ENCODE measurements at regions not wholly inside any gene's neighbourhood (a gene's known extent, or its start where the extent isn't known, plus 50 kb on each side); places are given as distances from the start of the nearest gene placed in this dataset.

GRCh38 chr1:37262439-37263170 is 211.8 kb upstream of the ZC3H12A start:
- DNase-seq (no peak), ATAC-seq (ENCODE audit: low read depth in 2 of 2) (no peak)
- H3K9me3 Mint-ChIP-seq, result peaks cover 3 to 13% (median 9%) of the 10 kb centered on the region in 7 donors
- H3K36me3 Mint-ChIP-seq, result peaks cover 6 to 16% of the 10 kb centered on the region in 2 donors
- no peak overlapping the region for H3K27ac Mint-ChIP-seq
- H3K4me3 Mint-ChIP-seq, result no peak overlapping the region
- H3K27me3 Mint-ChIP-seq, result peaks cover 47 to 77% (median 71%) of the 10 kb centered on the region in 3 donors
- H3K4me1 Mint-ChIP-seq, result peaks cover 0 to 6% (median 0%) of the 10 kb centered on the region in 3 donors

- peaks cover 0 to 8% of the 10 kb centered on the region in 2 donors for H3K36me3 Mint-ChIP-seq
- peaks cover 47 to 59% (median 48%) of the 10 kb centered on the region in 3 donors for H3K27me3 Mint-ChIP-seq
- H3K4me1 Mint-ChIP-seq, result peaks cover 0 to 6% (median 0%) of the 10 kb centered on the region in 3 donors
- H3K27ac Mint-ChIP-seq, result no peak overlapping the region
- DNase-seq (no peak), ATAC-seq (ENCODE audit: low read depth in 2 of 2) (no peak)
- peaks cover 0 to 9% (median 4%) of the 10 kb centered on the region in 7 donors for H3K9me3 Mint-ChIP-seq
- H3K4me3 Mint-ChIP-seq, result no peak overlapping the region
These were observed 209.2 kb upstream of the ZC3H12A start for GRCh38 chr1:37265156-37265555.

DNA sequence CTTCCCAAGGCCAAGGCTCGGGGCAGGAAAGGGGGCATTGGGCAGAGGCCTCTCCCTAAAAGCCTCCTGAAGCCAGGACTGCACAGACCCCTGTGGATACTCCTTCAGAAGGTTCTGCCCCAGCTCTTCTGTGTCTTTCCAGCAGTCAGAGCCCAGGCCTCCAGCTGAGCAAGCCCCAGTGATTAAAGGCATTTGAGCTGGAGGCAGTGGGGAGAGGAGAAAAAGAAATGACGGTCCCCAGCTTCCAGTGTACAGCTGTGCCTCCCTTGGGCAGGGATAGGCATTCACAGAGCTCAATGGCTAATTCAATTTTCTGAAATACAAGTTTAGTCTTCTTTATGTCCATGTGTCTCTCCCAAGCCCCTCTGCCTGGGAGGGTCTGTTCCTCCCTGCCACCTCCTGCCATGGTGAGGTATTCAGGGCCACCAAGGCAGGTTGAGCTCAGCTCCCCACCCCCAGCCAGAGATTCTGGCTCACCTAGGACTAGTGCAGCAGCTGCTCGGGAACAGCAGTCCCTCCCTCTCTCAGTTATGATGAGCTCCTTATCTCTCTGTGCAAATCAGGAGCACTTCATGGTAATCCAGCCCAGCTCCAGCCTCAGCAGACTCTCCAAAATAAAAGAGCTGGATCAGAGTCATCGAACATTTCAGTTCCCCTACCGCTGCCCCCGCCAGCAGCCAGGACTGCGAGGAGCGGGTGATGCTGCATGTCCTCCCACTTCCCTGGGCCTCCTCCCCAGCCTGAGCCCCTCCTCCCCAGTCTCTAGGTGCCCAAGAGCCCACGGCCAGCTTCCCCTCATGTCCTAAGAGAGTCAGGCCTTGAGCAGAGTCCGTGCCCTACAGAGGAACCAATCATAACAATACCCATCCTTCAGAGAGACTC is 208.4 kb upstream of the ZC3H12A start:
- peaks cover 0 to 8% of the 10 kb centered on the region in 2 donors for H3K36me3 Mint-ChIP-seq
- no peak for ATAC-seq (ENCODE audit: low read depth in 2 of 2)

DNA sequence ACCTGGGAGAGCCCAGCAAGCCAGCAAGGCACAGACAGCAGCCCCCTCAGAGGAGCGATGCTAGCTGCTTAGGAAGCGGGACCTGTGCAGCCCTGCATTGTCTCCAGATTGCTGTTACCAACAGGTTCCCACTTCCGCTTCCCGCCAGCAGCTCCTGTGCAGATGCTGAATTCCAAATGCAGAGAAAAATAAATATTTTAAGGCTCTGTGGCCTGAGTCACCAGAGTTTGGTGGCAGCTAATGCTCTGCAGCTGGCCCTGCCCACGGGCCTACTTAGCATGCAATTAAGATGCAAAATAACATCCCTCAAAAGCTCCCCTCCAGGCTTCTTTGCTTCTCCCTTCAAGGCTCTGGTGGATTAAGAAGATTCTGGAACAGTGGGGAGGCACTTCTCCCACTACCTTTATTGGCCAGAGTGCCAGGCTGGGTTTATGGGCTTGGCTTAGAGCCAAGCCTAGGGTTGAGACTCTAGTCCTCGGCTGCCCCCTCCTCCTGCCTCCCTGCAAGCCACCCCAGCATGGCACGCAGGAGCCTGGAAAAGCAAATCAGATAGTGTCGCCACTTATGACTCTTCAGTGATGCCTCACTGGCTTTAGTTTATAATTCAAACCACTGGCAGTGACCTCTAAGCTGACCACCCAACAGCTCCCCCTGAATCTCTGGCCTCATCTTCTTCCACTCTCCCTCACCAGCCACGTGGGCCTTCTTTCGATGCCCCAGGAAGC is 207.1 kb upstream of the ZC3H12A start:
- H3K36me3 Mint-ChIP-seq, result peaks cover 0 to 8% of the 10 kb centered on the region in 2 donors
- H3K4me3 Mint-ChIP-seq, result no peak overlapping the region
- peaks cover 0 to 9% (median 4%) of the 10 kb centered on the region in 7 donors for H3K9me3 Mint-ChIP-seq
- H3K27me3 Mint-ChIP-seq, result peaks cover 31 to 56% (median 50%) of the 10 kb centered on the region in 3 donors
- peaks cover 0 to 6% (median 0%) of the 10 kb centered on the region in 3 donors for H3K4me1 Mint-ChIP-seq
- ATAC-seq (ENCODE audit: low read depth in 2 of 2) (no peak), DNase-seq (no peak)
- no peak overlapping the region for H3K27ac Mint-ChIP-seq

More for the DNA sequence above, 208.4 kb upstream of the ZC3H12A start:
- DNase-seq, result no peak
- H3K4me3 Mint-ChIP-seq, result peak overlapping the region in 1 of 8 donors; percentile 35
- peaks cover 39 to 56% (median 56%) of the 10 kb centered on the region in 3 donors for H3K27me3 Mint-ChIP-seq
- H3K27ac Mint-ChIP-seq, result no peak overlapping the region
- peaks cover 0 to 6% (median 0%) of the 10 kb centered on the region in 3 donors for H3K4me1 Mint-ChIP-seq
- peaks cover 0 to 9% (median 4%) of the 10 kb centered on the region in 7 donors for H3K9me3 Mint-ChIP-seq

DNA sequence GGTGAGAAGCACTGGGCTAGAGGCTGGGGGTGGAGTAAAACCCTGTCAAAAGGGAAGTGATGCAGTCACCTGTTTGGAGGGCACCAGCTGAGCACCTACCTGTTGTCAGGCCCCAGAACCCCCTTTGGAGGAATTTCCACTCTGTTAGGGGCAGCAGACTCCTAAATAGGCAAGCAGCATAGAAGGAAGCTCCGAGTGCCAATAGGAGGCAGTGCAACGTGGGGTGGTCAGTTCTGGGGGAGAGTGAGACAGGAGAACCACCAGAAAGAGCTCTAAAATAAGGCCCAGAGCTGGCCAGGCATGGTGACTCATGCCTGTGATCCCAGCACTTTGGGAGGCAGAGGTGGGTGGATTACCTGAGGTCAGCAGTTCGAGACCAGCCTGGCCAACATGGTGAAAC is 203.7 kb upstream of the ZC3H12A start:
- no peaks in the 10 kb centered on the region for H3K9me3 Mint-ChIP-seq
- peaks cover 18 to 41% (median 39%) of the 10 kb centered on the region in 3 donors for H3K27me3 Mint-ChIP-seq
- no peak overlapping the region for H3K27ac Mint-ChIP-seq
- peaks cover 0 to 6% (median 0%) of the 10 kb centered on the region in 3 donors for H3K4me1 Mint-ChIP-seq
- no peak for ATAC-seq (ENCODE audit: low read depth in 2 of 2)
- H3K4me3 Mint-ChIP-seq, result no peak overlapping the region
- H3K36me3 Mint-ChIP-seq, result peaks cover 0 to 2% of the 10 kb centered on the region in 2 donors
- no peak for DNase-seq

DNA sequence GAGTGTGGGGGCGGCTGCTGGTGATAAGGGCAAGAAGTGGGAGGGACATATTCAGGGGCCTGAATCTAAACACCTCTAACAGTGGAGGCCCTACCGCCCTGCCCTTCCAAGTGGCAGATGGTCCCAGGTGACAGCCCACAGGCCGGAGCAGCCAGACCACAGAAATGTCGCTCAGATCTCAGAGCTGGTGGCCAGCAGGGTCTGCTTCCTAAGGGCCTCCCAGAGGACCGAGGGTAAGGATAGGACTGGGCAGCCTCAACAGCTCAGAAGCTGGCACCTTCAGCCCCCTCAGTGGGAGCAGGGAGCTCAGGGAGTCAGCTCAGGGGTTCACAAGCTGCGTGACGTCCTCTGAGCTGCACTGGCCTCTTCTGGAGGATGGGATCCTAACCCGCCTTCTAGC is 201.8 kb upstream of the ZC3H12A start:
- H3K4me3 Mint-ChIP-seq, result peak overlapping the region in 1 of 8 donors; percentile 1
- no peaks in the 10 kb centered on the region for H3K9me3 Mint-ChIP-seq
- H3K27ac Mint-ChIP-seq, result no peak overlapping the region
- H3K27me3 Mint-ChIP-seq, result peaks cover 18 to 45% (median 40%) of the 10 kb centered on the region in 3 donors
- H3K36me3 Mint-ChIP-seq, result peaks cover 0 to 4% of the 10 kb centered on the region in 2 donors
- ATAC-seq (ENCODE audit: low read depth in 2 of 2), result no peak
- no peak for DNase-seq
- no peaks in the 10 kb centered on the region for H3K4me1 Mint-ChIP-seq

GRCh38 chr1:37274486-37274885 is 199.9 kb upstream of the ZC3H12A start:
- Mint-ChIP-seq H3K9me3 (peaks cover 0 to 8% (median 6%) of the 10 kb centered on the region in 7 donors), H3K27me3 (peaks cover 11 to 59% (median 59%) of the 10 kb centered on the region in 3 donors), H3K36me3 (peaks cover 4 to 8% of the 10 kb centered on the region in 2 donors), H3K27ac (no peak overlapping the region), H3K4me3 (no peak overlapping the region), H3K4me1 (no peaks in the 10 kb centered on the region)
- DNase-seq (no peak), ATAC-seq (ENCODE audit: low read depth in 2 of 2) (no peak)

- Mint-ChIP-seq H3K9me3 (peaks cover 1 to 14% (median 12%) of the 10 kb centered on the region in 7 donors), H3K4me1 (no peaks in the 10 kb centered on the region), H3K27ac (no peak overlapping the region), H3K36me3 (peaks cover 10 to 14% of the 10 kb centered on the region in 2 donors), H3K27me3 (peaks cover 15 to 65% (median 65%) of the 10 kb centered on the region in 3 donors), H3K4me3 (no peak overlapping the region)
- DNase-seq (no peak), ATAC-seq (ENCODE audit: low read depth in 2 of 2) (no peak)
These were observed 199.3 kb upstream of the ZC3H12A start for GRCh38 chr1:37274938-37275631.

DNA sequence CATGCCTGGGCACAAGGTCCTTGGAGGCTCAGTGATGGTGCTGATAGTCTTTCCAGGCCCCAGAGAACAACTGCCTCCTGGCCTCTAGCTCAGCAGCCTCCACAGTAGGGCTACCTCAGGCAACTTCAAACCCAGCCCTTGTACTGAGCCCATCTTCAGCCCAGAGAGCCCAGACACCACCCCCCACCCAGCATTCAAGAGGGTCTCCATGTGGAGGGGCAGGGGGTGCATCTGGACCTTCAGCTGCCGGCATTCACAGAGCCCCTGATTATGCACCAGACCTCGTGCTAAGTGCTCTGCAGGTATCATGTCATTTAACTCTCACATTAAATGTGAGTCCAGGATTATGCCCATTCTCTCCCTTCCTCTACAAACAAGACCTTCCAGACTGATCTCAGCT is 197.0 kb upstream of the ZC3H12A start:
- H3K27me3 Mint-ChIP-seq, result peaks cover 28 to 70% (median 65%) of the 10 kb centered on the region in 3 donors
- no peak overlapping the region for H3K27ac Mint-ChIP-seq
- ATAC-seq (ENCODE audit: low read depth in 2 of 2) (no peak), DNase-seq (no peak)
- H3K4me3 Mint-ChIP-seq, result no peak overlapping the region
- H3K9me3 Mint-ChIP-seq, result peaks cover 10 to 32% (median 27%) of the 10 kb centered on the region in 7 donors
- H3K36me3 Mint-ChIP-seq, result peaks cover 14 to 33% of the 10 kb centered on the region in 2 donors
- no peaks in the 10 kb centered on the region for H3K4me1 Mint-ChIP-seq

GRCh38 chr1:37281354-37281753 is 193.0 kb upstream of the ZC3H12A start:
- peaks cover 0 to 5% (median 0%) of the 10 kb centered on the region in 3 donors for H3K4me1 Mint-ChIP-seq
- peaks cover 32 to 61% (median 57%) of the 10 kb centered on the region in 3 donors for H3K27me3 Mint-ChIP-seq
- ATAC-seq (ENCODE audit: low read depth in 2 of 2) (no peak), DNase-seq (no peak)
- no peak overlapping the region for H3K27ac Mint-ChIP-seq
- peaks cover 14 to 41% of the 10 kb centered on the region in 2 donors for H3K36me3 Mint-ChIP-seq
- no peak overlapping the region for H3K4me3 Mint-ChIP-seq
- peaks cover 17 to 47% (median 30%) of the 10 kb centered on the region in 7 donors for H3K9me3 Mint-ChIP-seq

- no peak overlapping the region for H3K4me3 Mint-ChIP-seq
- peak overlapping the region in 1 of 6 donors; percentile 17 for H3K27ac Mint-ChIP-seq
- DNase-seq, result no peak
- H3K36me3 Mint-ChIP-seq, result peaks cover 14 to 41% of the 10 kb centered on the region in 2 donors
- H3K27me3 Mint-ChIP-seq, result peaks cover 26 to 48% (median 46%) of the 10 kb centered on the region in 3 donors
- H3K4me1 Mint-ChIP-seq, result peaks cover 0 to 19% (median under 1%) of the 10 kb centered on the region in 3 donors
- peaks cover 17 to 47% (median 30%) of the 10 kb centered on the region in 7 donors for H3K9me3 Mint-ChIP-seq
- ATAC-seq (ENCODE audit: low read depth in 2 of 2), result no peak
These were observed 191.6 kb upstream of the ZC3H12A start for GRCh38 chr1:37282764-37283163.

DNA sequence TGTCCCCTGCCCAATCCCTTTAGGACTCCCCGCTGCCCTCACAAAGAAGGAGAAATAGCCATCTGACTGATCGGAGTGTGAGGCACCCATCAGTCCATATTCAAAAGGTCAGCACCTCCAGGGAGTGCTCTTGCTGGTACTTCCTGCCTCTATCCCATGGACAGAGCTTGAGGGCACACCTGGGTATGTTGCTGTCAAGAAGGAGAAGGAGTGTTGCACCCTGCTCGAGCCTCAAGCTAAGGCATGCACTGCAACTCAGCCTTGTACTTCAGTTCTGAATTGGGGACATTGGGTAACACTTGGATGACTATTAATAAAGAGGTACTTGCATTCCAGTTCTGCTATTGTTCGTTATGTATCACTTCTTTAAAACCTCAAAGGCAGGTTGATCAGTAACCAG is 190.3 kb upstream of the ZC3H12A start:
- no peak overlapping the region for H3K4me3 Mint-ChIP-seq
- H3K27me3 Mint-ChIP-seq, result peaks cover 24 to 35% (median 33%) of the 10 kb centered on the region in 3 donors
- H3K36me3 Mint-ChIP-seq, result peaks cover 14 to 43% of the 10 kb centered on the region in 2 donors
- H3K4me1 Mint-ChIP-seq, result peaks cover 12 to 31% (median 13%) of the 10 kb centered on the region in 3 donors
- DNase-seq, result no peak
- ATAC-seq (ENCODE audit: low read depth in 2 of 2), result no peak
- H3K27ac Mint-ChIP-seq, result peak overlapping the region in 2 of 6 donors; percentile 15 to 28
- H3K9me3 Mint-ChIP-seq, result peaks cover 22 to 43% (median 28%) of the 10 kb centered on the region in 7 donors

Measured in naive B cell (primary cell).